ELR (cell line): ENCODE measurements at regions not wholly inside any gene's neighbourhood (a gene's known extent, or its start where the extent isn't known, plus 50 kb on each side); places are given as distances from the start of the nearest gene placed in this dataset.

Source experiments
- DNase-seq: peaks from one replicate; pipeline ENCODE4 v3.0.0-alpha.2; 2015; ENCODE audit warnings: low read depth

- DNase-seq, result peak; percentile 62
These were observed 76.9 kb upstream of the ANK3 start for GRCh38 chr10:60466267-60467201.

GRCh38 chr10:60465801-60466200 lies 76.1 kb upstream of the ANK3 start:
- peak; percentile 44 for DNase-seq

GRCh38 chr10:60464659-60465058 lies 75.0 kb upstream of the ANK3 start:
- DNase-seq, result no peak

GRCh38 chr10:60463746-60464145 lies 74.1 kb upstream of the ANK3 start:
- DNase-seq, result no peak

DNA sequence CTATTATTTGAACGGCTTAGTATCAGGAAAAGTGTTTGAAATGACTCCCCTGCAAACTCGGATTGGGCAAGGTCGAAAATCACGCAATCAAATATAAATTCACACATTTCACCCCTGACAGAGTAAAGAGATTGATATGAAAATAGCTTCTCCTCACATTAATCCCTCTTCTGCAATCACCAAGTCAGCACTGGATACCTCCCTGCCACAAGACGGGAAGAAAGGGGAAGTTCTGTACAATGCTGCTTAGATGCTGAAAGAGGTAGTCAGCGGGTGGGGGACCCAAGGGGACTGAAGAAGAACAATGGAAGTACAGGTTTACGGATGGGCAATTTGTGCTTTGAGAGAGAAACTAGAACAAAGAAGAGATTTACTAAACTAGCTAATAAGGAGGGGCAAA lies 72.0 kb upstream of the ANK3 start:
- DNase-seq, result no peak

- no peak for DNase-seq
These were observed 70.2 kb upstream of the ANK3 start for GRCh38 chr10:60459701-60460457.

GRCh38 chr10:60456053-60456452 lies 66.4 kb upstream of the ANK3 start:
- peak; percentile 69 for DNase-seq

GRCh38 chr10:60454336-60454735 lies 64.7 kb upstream of the ANK3 start:
- DNase-seq, result no peak

DNA sequence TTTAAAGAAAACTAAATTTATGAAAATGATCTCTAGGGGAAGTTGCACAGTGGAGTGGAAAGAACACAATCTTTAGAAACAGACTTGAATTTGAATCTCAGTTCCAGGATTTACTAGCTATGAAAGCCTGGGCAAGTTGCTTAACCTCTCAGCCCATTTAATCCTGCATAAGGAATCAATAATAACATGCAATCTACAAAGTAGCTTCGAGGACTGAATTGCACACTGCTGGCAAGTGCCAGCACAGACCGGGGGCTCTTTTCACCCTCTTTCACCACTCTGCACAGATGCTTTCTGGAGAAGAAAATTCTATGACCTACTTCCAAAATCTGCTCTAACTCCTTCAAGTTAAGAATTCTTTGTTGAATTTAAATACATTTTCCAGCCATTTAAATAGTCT lies 63.4 kb upstream of the ANK3 start:
- no peak for DNase-seq

DNA sequence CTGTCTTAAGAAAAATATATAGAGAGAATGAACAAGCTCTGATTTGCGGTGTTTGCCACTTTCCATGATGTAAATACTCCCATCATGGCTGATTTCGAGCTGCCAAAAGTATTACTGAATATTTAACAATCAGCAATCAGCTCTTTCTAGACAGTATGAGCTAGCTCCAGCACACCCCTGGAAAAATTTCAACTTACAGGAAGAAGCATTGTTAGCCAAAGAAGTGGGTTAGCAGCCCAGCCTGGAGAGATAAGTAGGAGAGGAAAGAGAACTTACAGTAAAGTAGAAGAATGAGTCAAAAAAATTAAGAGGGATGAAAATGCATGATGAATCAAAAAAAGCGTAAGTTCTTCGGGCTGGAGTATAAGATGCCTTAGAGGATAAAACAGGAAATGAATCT lies 60.6 kb upstream of the ANK3 start:
- DNase-seq, result no peak

DNA sequence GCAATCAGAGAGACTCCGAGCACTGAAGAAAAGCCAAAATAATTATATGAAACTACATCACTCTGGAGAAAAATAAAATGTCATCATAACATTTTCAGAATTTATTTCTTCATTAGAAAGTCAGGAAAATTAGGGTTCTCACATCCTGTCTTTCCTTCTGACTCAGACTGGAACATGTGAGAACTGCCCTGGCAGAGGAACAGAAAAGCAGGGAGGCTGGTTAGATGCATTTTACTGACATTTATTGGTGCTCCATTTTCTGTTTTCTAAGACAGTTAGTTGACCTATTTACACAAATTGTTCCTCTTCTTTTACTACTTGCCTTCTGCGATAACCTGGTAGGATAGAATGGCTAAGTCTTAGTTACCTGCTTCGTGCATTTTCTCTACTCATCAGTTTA lies 58.6 kb upstream of the ANK3 start:
- DNase-seq, result no peak

DNA sequence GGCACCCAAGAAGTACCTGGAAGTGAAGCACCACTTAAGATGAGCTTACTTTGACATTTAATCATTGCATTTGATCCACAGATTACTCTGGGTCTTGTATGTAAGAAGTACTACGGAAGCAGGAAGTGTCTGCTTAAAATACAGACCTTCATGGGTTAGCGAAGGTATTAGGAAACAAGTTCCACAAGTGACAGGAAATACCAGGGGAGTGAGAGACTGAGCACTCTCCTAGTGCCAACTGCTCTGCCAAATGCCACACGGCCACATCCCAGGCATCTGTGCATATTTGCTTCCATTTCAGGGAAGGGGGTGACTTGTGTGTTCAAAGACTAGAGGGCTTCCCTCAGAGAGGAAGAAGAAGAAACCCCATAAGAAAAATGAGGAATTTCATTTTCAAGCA lies 57.2 kb upstream of the ANK3 start:
- DNase-seq, result peak; percentile 21

- no peak for DNase-seq
These were observed 56.6 kb upstream of the ANK3 start for GRCh38 chr10:60446070-60446833.

DNA sequence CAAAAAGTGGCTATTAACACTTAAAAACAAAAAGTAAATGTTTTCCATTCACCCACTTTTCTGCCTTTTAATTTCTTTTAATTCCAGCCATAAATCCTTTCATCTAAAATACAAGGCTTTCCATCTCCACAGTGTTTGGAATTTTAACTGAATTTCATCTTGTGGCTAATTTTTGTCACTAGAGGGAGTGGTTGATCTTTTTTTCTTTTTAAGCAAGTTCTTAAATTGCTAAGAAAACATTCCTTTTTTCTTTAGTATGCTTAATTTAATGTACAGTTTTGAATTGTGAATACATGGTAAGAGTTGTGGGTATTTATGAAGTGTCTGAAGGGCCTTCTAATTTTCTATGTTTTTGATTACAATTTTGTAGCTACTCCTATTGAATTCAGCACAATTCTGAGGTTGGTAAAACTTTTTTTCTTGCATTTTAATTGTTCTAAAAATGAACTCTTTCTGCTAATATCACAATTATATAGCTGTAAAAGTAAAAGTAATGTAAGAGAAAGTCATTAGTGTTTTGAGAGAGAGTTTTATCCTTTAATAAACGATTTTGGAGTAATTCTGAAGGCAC lies 54.9 kb upstream of the ANK3 start:
- DNase-seq, result peak; percentile 59

- DNase-seq, result no peak
These were observed 53.7 kb upstream of the ANK3 start for GRCh38 chr10:60443346-60443745.

DNA sequence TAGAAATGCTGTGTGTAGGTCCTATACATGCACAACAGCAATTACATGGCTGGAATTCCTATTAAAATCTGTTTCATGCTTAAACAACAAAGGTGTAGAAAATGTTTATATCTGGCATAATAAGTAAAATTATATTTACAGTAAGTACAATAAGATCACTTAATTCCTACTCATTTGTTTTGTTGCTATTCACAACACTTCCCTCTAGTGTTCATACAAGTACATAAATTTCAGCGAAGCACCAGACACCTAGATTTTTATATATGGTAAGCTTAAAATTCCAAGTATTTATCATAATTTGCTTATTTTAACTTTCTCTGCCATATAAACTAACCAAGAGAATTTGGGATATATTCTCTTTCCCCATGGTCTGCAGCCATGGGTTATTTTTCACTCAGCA lies 51.8 kb upstream of the ANK3 start:
- peak; percentile 58 for DNase-seq

- DNase-seq, result no peak
These were observed 50.0 kb upstream of the ANK3 start for GRCh38 chr10:60439641-60440040.
